GM10266 (cell line): ENCODE measurements at regions not wholly inside any gene's neighbourhood (a gene's known extent, or its start where the extent isn't known, plus 50 kb on each side); places are given as distances from the start of the nearest gene placed in this dataset.
"Not testable (repeated sequence)": the region's sequence is repeated elsewhere in the genome, so short reads cannot be mapped to it uniquely, and the experiment has no call there.

Source experiments
- DNase-seq: peaks from one replicate; pipeline ENCODE4 v3.0.0; 2012; ENCODE audit errors: extremely low spot score
- CTCF ChIP-seq: IDR thresholded peaks from 2 replicates; pipeline ENCODE4 v1.5.1; 2012; ENCODE audit warnings: mild to moderate bottlenecking, low read depth; ENCODE audit not compliant: control insufficient read depth, insufficient read depth; ENCODE audit errors: missing control alignments

- no peak for DNase-seq
- TF ChIP-seq CTCF: no peak
Observed at GRCh38 chr18:55967019-55967418, 379.0 kb upstream of the TCF4 start.

- DNase-seq: no peak
- TF ChIP-seq CTCF: no peak
Observed at GRCh38 chr18:55964171-55964570, 376.2 kb upstream of the TCF4 start.

- TF ChIP-seq CTCF: no peak
- no peak for DNase-seq
Observed at GRCh38 chr18:55953326-55953725, 365.3 kb upstream of the TCF4 start.

- not testable (repeated sequence) for DNase-seq
Observed at GRCh38 chr18:55951738-55952137, 363.7 kb upstream of the TCF4 start.

- no peak for TF ChIP-seq CTCF
- no peak for DNase-seq
Observed at GRCh38 chr18:55950379-55951166, 362.6 kb upstream of the TCF4 start.

GRCh38 chr18:55934821-55935220 lies 346.8 kb upstream of the TCF4 start:
- TF ChIP-seq CTCF: no peak
- no peak for DNase-seq

- TF ChIP-seq CTCF: no peak
- DNase-seq: no peak
Observed at GRCh38 chr18:55932675-55933074, 344.7 kb upstream of the TCF4 start.

GRCh38 chr18:55927831-55928230 lies 339.8 kb upstream of the TCF4 start:
- no peak for DNase-seq
- no peak for TF ChIP-seq CTCF
